Left ventricle myocardium inferior (tissue), 1 donor: ENCODE measurements at regions not wholly inside any gene's neighbourhood (a gene's known extent, or its start where the extent isn't known, plus 50 kb on each side); places are given as distances from the start of the nearest gene placed in this dataset.

Experiments
- DNase-seq: peaks from one replicate; pipeline ENCODE4 v3.0.0-alpha.2; 2020
- H3K27ac ChIP-seq: fragments of 200-600 bp; replicated peaks from 2 replicates; pipeline ENCODE4 v1.8.0; 2021
- H3K27me3 ChIP-seq: fragments of 200-600 bp; 2 replicates; pipeline ENCODE4 v1.8.0; 2021; ENCODE audit warnings: low read depth
- H3K36me3 ChIP-seq: fragments of 200-600 bp; 2 replicates; pipeline ENCODE4 v1.8.0; 2021
- H3K4me1 ChIP-seq: fragments of 200-600 bp; 2 replicates; pipeline ENCODE4 v1.8.0; 2021
- H3K4me3 ChIP-seq: fragments of 200-600 bp; 2 replicates; pipeline ENCODE4 v1.8.0; 2021; ENCODE audit warnings: mild to moderate bottlenecking, moderate library complexity
- H3K9me3 ChIP-seq: fragments of 200-600 bp; replicated peaks from 2 replicates; pipeline ENCODE4 v1.8.0; 2021
- intact Hi-C: fragments of 100-400 bp; cut with micrococcal nuclease; formaldehyde crosslinking; loops from one replicate; pipeline ENCODE4 v1.11.0; 2022
- TF ChIP-seq, protein P1 (sequence below): fragments of 200-600 bp; IDR thresholded peaks from 2 replicates; pipeline ENCODE4 v1.8.0; 2021; ENCODE audit warnings: antibody characterized with exemption, mild to moderate bottlenecking, borderline replicate concordance
- donor health status: DM: no; HTN: yes; CAD: no; lungs with severe emphysema.

DNA sequence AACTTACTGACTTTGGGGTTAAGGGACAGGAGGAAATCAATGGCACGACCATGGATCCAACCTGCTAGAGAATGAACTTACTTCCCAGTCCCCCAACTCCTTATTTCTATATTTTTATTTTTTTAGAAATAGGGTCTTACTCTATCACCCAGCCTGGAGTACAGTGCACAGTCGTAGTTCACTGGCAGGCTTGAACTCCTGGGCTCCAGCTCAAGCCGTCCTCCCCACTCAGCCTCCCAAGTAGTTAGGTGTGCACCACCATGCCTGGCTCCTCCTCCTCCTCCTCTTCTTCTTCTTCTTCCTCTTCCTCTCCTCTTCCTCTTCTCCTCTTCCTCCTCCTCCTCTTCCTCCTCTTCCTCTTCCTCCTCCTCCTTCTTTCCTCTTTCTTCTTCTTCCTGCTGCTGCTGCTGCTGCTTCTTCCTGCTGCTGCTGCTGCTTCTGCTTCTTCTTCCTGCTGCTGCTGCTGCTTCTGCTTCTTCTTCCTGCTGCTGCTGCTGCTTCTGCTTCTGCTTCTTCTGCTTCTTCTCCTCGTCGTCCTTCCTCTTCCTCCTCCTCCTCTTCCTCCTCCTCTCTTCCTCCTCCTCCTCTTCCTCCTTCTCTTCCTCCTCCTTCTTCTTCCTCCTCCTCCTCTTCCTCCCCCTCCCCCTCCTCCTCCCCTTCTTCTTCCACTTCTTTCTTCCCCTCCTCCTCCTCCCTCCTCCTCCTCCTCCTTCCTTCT is 390.1 kb upstream of the RGS6 start:
- H3K36me3 ChIP-seq = no peaks in the 10 kb centered on the region
- H3K27ac ChIP-seq = no peak overlapping the region
- intact Hi-C loops = no loop called here
- no peaks in the 10 kb centered on the region for H3K27me3 ChIP-seq
- TF ChIP-seq, protein P1, sequence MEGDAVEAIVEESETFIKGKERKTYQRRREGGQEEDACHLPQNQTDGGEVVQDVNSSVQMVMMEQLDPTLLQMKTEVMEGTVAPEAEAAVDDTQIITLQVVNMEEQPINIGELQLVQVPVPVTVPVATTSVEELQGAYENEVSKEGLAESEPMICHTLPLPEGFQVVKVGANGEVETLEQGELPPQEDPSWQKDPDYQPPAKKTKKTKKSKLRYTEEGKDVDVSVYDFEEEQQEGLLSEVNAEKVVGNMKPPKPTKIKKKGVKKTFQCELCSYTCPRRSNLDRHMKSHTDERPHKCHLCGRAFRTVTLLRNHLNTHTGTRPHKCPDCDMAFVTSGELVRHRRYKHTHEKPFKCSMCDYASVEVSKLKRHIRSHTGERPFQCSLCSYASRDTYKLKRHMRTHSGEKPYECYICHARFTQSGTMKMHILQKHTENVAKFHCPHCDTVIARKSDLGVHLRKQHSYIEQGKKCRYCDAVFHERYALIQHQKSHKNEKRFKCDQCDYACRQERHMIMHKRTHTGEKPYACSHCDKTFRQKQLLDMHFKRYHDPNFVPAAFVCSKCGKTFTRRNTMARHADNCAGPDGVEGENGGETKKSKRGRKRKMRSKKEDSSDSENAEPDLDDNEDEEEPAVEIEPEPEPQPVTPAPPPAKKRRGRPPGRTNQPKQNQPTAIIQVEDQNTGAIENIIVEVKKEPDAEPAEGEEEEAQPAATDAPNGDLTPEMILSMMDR = no peak
- peaks cover 24% of the 10 kb centered on the region for H3K4me1 ChIP-seq
- no peak for DNase-seq
- H3K9me3 ChIP-seq = no peaks in the 10 kb centered on the region
- no peak overlapping the region for H3K4me3 ChIP-seq

DNA sequence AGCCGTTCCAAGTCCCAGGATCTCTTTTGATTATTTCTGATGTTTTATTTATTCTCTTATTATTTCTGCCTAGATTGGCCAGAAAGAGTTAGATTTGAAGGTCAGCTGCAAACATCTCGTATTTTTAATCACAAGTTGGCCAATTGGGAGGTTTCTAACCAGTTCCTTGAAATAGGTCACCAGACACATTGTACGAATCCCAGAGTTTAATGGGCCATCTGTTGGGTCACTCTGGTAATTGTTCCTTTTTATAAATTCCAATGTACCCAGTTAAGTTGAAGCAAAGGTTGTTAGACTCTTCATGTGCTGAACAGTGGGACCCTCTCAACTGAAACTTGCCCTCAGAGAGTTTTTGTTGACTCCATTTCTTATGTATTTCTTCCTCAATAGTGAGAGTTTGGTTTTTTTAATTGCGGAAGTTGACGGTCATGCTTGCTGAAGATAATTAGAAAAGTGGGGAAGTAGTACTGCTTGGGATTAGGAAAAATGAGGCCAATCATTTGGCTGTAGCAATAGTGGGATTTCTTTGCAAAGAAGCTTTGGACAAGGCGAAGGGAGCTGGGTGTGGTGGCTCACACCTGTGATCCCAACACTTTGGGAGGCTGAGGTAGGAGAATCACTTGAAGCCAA is 382.7 kb upstream of the RGS6 start:
- H3K9me3 ChIP-seq = no peaks in the 10 kb centered on the region
- H3K4me1 ChIP-seq = no peaks in the 10 kb centered on the region
- no peaks in the 10 kb centered on the region for H3K36me3 ChIP-seq
- H3K4me3 ChIP-seq = no peak overlapping the region
- no peak overlapping the region for H3K27ac ChIP-seq
- intact Hi-C loops = no loop called here
- TF ChIP-seq, protein P1 = no peak
- DNase-seq = no peak
- H3K27me3 ChIP-seq = no peaks in the 10 kb centered on the region

DNA sequence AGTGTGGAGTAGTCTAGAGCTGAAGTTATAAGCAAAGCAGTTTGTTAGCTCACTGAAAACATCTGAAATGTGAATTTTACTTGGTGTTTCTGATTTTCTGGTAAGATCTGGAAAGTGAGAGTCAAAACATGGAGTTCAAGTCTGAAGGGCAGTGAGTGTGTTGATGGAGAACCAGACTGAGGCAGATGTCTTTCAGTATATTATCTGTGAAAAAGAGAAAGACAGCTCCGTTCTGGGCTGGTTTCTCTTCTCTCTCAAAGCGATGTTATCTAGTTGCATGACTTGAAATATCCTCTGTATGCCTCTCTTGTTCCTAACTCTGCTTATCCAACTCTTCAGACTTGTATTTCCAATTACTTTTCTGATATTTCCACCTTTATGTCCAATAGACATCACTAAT is 381.9 kb upstream of the RGS6 start:
- no peak overlapping the region for H3K4me3 ChIP-seq
- H3K27me3 ChIP-seq = no peaks in the 10 kb centered on the region
- peaks cover 5% of the 10 kb centered on the region for H3K9me3 ChIP-seq
- no peak for DNase-seq
- H3K27ac ChIP-seq = no peak overlapping the region
- no peaks in the 10 kb centered on the region for H3K4me1 ChIP-seq
- intact Hi-C loops = no loop called here
- H3K36me3 ChIP-seq = no peaks in the 10 kb centered on the region
- TF ChIP-seq, protein P1 = no peak

DNA sequence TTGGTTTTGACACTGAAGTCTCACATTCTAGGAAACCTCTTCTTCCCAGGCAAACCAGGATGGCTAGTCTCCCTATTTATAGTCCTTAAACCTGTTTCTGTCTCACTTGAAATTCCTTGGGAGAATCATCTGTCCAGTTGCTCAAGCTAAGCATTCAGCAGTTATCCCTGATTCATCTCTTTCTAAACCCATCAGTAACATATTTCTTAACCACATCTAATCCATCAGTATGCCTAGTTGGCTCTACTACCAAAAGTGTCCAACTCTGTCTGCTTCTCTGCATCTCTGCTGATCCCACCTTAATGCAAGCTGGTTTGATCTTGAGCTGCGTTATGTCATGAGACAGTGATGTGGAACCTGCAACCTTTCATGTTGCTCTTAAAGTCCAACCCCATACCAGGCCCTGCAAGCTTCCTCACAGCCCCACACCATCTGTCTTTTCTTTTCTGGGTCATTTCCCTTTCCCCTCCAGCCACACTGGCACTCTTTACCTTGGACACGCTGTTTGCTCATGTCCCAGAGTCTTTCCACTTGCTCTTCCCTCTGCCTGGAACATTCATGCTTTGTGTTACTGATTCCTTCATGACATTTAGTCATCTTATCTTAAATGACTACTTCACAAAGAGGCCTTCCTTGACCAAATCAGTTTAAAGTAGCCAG is 380.8 kb upstream of the RGS6 start:
- H3K4me3 ChIP-seq = no peak overlapping the region
- H3K9me3 ChIP-seq = peaks cover 5% of the 10 kb centered on the region
- H3K4me1 ChIP-seq = no peaks in the 10 kb centered on the region
- TF ChIP-seq, protein P1 = no peak
- no peak for DNase-seq
- no peak overlapping the region for H3K27ac ChIP-seq
- no peaks in the 10 kb centered on the region for H3K27me3 ChIP-seq
- intact Hi-C loops = no loop called here
- no peaks in the 10 kb centered on the region for H3K36me3 ChIP-seq

DNA sequence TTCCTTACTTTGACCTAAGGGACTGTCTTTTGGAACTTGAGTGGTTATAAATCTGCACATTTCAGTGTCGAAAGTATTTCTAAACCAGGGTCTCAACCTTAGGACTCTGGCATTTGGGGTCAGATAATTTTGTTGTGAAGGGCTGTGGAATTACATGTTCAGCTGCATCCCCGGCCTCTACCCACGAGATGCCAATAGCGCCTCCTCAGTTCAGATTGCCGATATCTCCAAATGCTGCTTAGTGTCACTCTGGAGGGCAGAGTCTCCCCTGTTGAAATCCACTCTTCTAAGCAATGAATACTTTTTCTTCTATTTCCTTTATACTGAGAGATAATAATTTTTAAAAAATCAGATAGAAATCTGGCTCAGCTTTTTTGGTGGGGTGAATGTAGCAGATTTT is 379.4 kb upstream of the RGS6 start:
- Histone ChIP-seq H3K4me1 (no peaks in the 10 kb centered on the region), H3K27me3 (no peaks in the 10 kb centered on the region), H3K9me3 (peaks cover 5% of the 10 kb centered on the region), H3K4me3 (no peak overlapping the region), H3K27ac (no peak overlapping the region), H3K36me3 (no peaks in the 10 kb centered on the region)
- TF ChIP-seq, protein P1 = no peak
- no peak for DNase-seq
- intact Hi-C loops = no loop called here
